Keratinocyte (primary cell): ENCODE measurements at regions not wholly inside any gene's neighbourhood (a gene's known extent, or its start where the extent isn't known, plus 50 kb on each side); places are given as distances from the start of the nearest gene placed in this dataset.

ENCODE experiments used
- DNase-seq: peaks from one replicate; pipeline ENCODE4 v3.0.0-alpha.2; 2011; ENCODE audit warnings: low read depth, missing footprints, low spot score
- FAIRE-seq: peaks from 2 replicates; lab custom pipeline; 2011; peaks lifted over from hg19 to GRCh38; lab: Jason Lieb, UNC
- H2AFZ ChIP-seq: 2 replicates; pipeline ENCODE4 v1.6.0; 2012; ENCODE audit warnings: low read length, control low read depth, inconsistent platforms; ENCODE audit not compliant: control insufficient read depth
- H3K27ac ChIP-seq: 2 replicates; pipeline ENCODE4 v1.5.1; 2011; ENCODE audit warnings: low read length; ENCODE audit not compliant: control insufficient read depth, insufficient read depth
- H3K27me3 ChIP-seq: 3 replicates; pipeline ENCODE4 v1.6.0; 2011; ENCODE audit warnings: low read length; ENCODE audit not compliant: control insufficient read depth, insufficient read depth; ENCODE audit errors: extremely low read depth
- H3K36me3 ChIP-seq, 2 experiments: 2 replicates in 1 of 2; 3 replicates in 1 of 2; pipeline ENCODE4 v1.5.1; 2011; ENCODE audit warnings: low read length in 2 of 2, mild to moderate bottlenecking in 1 of 2; ENCODE audit not compliant: control insufficient read depth in 2 of 2, insufficient read depth in 2 of 2; ENCODE audit errors: extremely low read depth in 1 of 2
- H3K4me1 ChIP-seq: 3 replicates; pipeline ENCODE4 v1.5.1; 2011; ENCODE audit warnings: low read length; ENCODE audit not compliant: control insufficient read depth, insufficient read depth; ENCODE audit errors: extremely low read depth
- H3K4me2 ChIP-seq: 3 replicates; pipeline ENCODE4 v1.6.0; 2011; ENCODE audit warnings: low read depth, low read length; ENCODE audit not compliant: control insufficient read depth, insufficient read depth; ENCODE audit errors: extremely low read depth
- H3K4me3 ChIP-seq, 3 experiments: fragments of 200-600 bp in 1 of 3; sonication (generic) in 1 of 3; 2 replicates in 2 of 3; 3 replicates in 1 of 3; pipeline ENCODE4 v1.5.1; 2011 to 2016; ENCODE audit warnings: low read length in 3 of 3, mild to moderate bottlenecking in 3 of 3, control low read depth in 2 of 3, inconsistent platforms in 1 of 3, low read depth in 1 of 3, mixed read lengths in 1 of 3, mixed run types in 1 of 3, moderate library complexity in 1 of 3; ENCODE audit not compliant: control insufficient read depth in 2 of 3, insufficient read depth in 2 of 3; ENCODE audit errors: extremely low read depth in 1 of 3
- H3K79me2 ChIP-seq: 2 replicates; pipeline ENCODE4 v1.6.0; 2012; ENCODE audit warnings: low read length; ENCODE audit not compliant: control insufficient read depth, insufficient read depth
- H3K9ac ChIP-seq: 3 replicates; pipeline ENCODE4 v1.6.0; 2011; ENCODE audit warnings: low read length; ENCODE audit not compliant: control insufficient read depth, insufficient read depth; ENCODE audit errors: extremely low read depth
- H3K9me1 ChIP-seq: 3 replicates; pipeline ENCODE4 v1.6.0; 2011; ENCODE audit warnings: low read length; ENCODE audit not compliant: control insufficient read depth, insufficient read depth; ENCODE audit errors: extremely low read depth
- H3K9me3 ChIP-seq: 2 replicates; pipeline ENCODE4 v1.5.1; 2012; ENCODE audit warnings: low read depth, low read length; ENCODE audit not compliant: control insufficient read depth
- H4K20me1 ChIP-seq: 3 replicates; pipeline ENCODE4 v1.6.0; 2011; ENCODE audit warnings: low read length; ENCODE audit not compliant: control insufficient read depth, insufficient read depth; ENCODE audit errors: extremely low read depth
- EZH2 ChIP-seq: IDR thresholded peaks from one replicate; pipeline ENCODE4 v1.6.1; 2012; ENCODE audit warnings: inconsistent platforms, mild to moderate bottlenecking, low read length, moderate library complexity
- dilution Hi-C: fragments of 300-500 bp; cut with MboI; formaldehyde crosslinking; loops from one replicate; pipeline ENCODE4 v1.7.0; 2020; ENCODE audit warnings: low sequenced_read_pairs; ENCODE audit not compliant: extremely low pct_ligation_motif_present
- TF ChIP-seq, protein P1 (sequence below), 3 experiments: IDR thresholded peaks in 1 of 3; conservative IDR thresholded peaks in 1 of 3; optimal IDR thresholded peaks in 1 of 3; 2 replicates in 2 of 3; 3 replicates in 1 of 3; pipeline versions ENCODE3 to v1.5.1; 2011; ENCODE audit warnings: low read length in 3 of 3, mild to moderate bottlenecking in 3 of 3, moderate library complexity in 2 of 3, control low read depth in 1 of 3, inconsistent platforms in 1 of 3; ENCODE audit not compliant: insufficient read depth in 2 of 3; ENCODE audit errors: extremely low read depth in 1 of 3

DNA sequence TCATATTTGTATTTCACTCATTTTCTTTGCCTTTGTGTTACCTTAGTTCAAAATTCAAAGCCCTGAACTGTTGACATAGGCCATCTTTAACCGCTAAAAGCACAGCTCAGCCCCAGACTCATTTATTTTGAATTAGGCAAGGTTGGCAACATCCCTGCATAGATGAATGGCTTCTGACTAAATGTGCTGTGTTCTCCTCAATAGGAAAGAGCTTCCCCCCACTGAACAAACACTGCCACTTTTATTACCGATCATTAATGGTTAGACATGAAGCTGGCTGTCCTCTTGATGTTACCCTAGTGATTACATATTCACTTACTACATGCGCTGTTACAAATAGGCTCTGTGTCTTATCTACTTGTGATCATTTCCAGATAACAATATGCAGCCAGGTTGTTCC lies 170.7 kb downstream of the ADCYAP1 start:
- no peaks in the 10 kb centered on the region for H3K27me3 ChIP-seq
- H3K9me3 ChIP-seq: no peaks in the 10 kb centered on the region
- no peaks in the 10 kb centered on the region for H4K20me1 ChIP-seq
- TF ChIP-seq, protein P1, sequence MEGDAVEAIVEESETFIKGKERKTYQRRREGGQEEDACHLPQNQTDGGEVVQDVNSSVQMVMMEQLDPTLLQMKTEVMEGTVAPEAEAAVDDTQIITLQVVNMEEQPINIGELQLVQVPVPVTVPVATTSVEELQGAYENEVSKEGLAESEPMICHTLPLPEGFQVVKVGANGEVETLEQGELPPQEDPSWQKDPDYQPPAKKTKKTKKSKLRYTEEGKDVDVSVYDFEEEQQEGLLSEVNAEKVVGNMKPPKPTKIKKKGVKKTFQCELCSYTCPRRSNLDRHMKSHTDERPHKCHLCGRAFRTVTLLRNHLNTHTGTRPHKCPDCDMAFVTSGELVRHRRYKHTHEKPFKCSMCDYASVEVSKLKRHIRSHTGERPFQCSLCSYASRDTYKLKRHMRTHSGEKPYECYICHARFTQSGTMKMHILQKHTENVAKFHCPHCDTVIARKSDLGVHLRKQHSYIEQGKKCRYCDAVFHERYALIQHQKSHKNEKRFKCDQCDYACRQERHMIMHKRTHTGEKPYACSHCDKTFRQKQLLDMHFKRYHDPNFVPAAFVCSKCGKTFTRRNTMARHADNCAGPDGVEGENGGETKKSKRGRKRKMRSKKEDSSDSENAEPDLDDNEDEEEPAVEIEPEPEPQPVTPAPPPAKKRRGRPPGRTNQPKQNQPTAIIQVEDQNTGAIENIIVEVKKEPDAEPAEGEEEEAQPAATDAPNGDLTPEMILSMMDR (optimal IDR thresholded peaks at IDR 0.05 in 1 of 3, IDR thresholded peaks at IDR 0.05 in 1 of 3, conservative IDR thresholded peaks at IDR 0.05 in 1 of 3; ENCODE audit: extremely low read depth in 1 of 3, insufficient read depth in 2 of 3, low read length in 3 of 3): no peak
- TF ChIP-seq EZH2: no peak
- H3K4me3 ChIP-seq: no peak overlapping the region
- dilution Hi-C loops: no loop called here
- no peaks in the 10 kb centered on the region for H3K4me1 ChIP-seq
- no peaks in the 10 kb centered on the region for H3K36me3 ChIP-seq
- no peak overlapping the region for H3K4me2 ChIP-seq
- FAIRE-seq (no peak), DNase-seq (no peak)
- H3K9ac ChIP-seq: no peak overlapping the region
- no peaks in the 10 kb centered on the region for H3K79me2 ChIP-seq
- H3K27ac ChIP-seq: no peak overlapping the region
- no peaks in the 10 kb centered on the region for H3K9me1 ChIP-seq
- H2AFZ ChIP-seq: no peak overlapping the region

DNA sequence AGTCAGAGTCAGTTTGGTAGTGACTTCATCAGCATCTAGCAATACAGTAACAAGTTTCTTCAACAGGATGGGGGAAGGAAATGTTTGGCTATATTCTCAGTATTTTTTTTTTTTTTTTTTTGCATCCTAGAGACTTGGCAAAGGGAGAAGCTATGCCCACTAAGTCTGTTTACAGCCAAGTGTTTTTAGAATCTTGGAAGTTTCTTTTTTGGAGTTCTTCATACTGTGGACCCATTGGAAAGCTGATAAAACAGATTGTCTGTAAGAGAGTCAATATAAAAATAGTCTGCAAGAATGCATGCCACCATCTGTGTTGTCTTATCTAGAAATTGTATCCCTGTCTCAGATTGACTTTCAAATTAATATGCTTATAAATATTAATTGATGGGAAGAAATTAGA lies 171.2 kb downstream of the ADCYAP1 start:
- Histone ChIP-seq H3K4me2 (no peak overlapping the region), H3K9me1 (no peaks in the 10 kb centered on the region), H3K4me1 (no peaks in the 10 kb centered on the region), H3K4me3 (no peak overlapping the region), H3K27me3 (no peaks in the 10 kb centered on the region), H3K9me3 (no peaks in the 10 kb centered on the region), H4K20me1 (no peaks in the 10 kb centered on the region), H3K9ac (no peak overlapping the region), H3K79me2 (no peaks in the 10 kb centered on the region), H3K36me3 (no peaks in the 10 kb centered on the region), H3K27ac (no peak overlapping the region), H2AFZ (no peak overlapping the region)
- DNase-seq (no peak), FAIRE-seq (no peak)
- dilution Hi-C loops: no loop called here
- TF ChIP-seq EZH2: no peak
- TF ChIP-seq, protein P1 (optimal IDR thresholded peaks at IDR 0.05 in 1 of 3, IDR thresholded peaks at IDR 0.05 in 1 of 3, conservative IDR thresholded peaks at IDR 0.05 in 1 of 3; ENCODE audit: extremely low read depth in 1 of 3, insufficient read depth in 2 of 3, low read length in 3 of 3): no peak
